GM12873 (cell line): ENCODE measurements at regions not wholly inside any gene's neighbourhood (a gene's known extent, or its start where the extent isn't known, plus 50 kb on each side); places are given as distances from the start of the nearest gene placed in this dataset.

Source experiments
- CTCF ChIP-seq: IDR thresholded peaks from 2 replicates; pipeline ENCODE4 v1.5.1; 2012; ENCODE audit warnings: low read depth, mild to moderate bottlenecking, moderate library complexity, low read length, control low read depth; ENCODE audit not compliant: insufficient read depth; ENCODE audit errors: missing control alignments

- no peak for TF ChIP-seq CTCF
These were observed 177.7 kb downstream of the INSIG2 start for GRCh38 chr2:118265873-118266455.

GRCh38 chr2:118264232-118264990 is 176.1 kb downstream of the INSIG2 start:
- no peak for TF ChIP-seq CTCF

GRCh38 chr2:118257696-118258095 is 169.4 kb downstream of the INSIG2 start:
- TF ChIP-seq CTCF = no peak

GRCh38 chr2:118255771-118256372 is 167.6 kb downstream of the INSIG2 start:
- no peak for TF ChIP-seq CTCF

GRCh38 chr2:118255301-118255700 is 167.0 kb downstream of the INSIG2 start:
- TF ChIP-seq CTCF = no peak

- TF ChIP-seq CTCF = no peak
These were observed 165.8 kb downstream of the INSIG2 start for GRCh38 chr2:118254116-118254515.

GRCh38 chr2:118251427-118251826 is 163.2 kb downstream of the INSIG2 start:
- TF ChIP-seq CTCF = no peak
